Activated CD4-positive, CD25-positive, alpha-beta regulatory T cell treated with anti-CD3 and anti-CD28 coated beads, Interleukin-2, amount 50 U/mL, for 24 hours (primary cell): ENCODE measurements at regions not wholly inside any gene's neighbourhood (a gene's known extent, or its start where the extent isn't known, plus 50 kb on each side); places are given as distances from the start of the nearest gene placed in this dataset.
"Not testable (repeated sequence)": the region's sequence is repeated elsewhere in the genome, so short reads cannot be mapped to it uniquely, and the experiment has no call there.

Experiments used
- ATAC-seq, 2 donors: fragments of 150-1000 bp; cut with Tn5 transposase; one replicate each; pipeline ENCODE4 v1.10.0; 2021; ENCODE audit warnings: mild to moderate bottlenecking in 1 of 2, moderate library complexity in 1 of 2

DNA sequence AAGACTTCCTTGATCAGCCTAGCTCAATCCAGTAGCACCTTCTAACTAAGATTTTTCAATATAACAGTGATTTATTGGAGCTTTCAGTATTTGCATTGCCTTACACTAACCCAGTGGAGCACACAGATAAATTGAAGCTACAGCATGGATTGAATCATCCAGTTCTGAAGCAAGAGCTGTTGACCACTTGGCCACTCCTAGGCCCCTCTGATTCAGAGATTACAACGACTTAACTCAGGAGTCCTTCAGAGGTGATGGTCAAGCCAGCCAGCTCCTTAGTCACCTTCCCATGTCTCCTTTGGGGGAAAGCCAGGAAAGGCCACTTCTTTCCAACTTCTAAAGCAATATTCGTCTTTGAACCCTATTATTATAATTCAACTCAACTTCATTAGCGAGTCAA, 151.8 kb downstream of the TENT5C start:
- no peak for ATAC-seq

DNA sequence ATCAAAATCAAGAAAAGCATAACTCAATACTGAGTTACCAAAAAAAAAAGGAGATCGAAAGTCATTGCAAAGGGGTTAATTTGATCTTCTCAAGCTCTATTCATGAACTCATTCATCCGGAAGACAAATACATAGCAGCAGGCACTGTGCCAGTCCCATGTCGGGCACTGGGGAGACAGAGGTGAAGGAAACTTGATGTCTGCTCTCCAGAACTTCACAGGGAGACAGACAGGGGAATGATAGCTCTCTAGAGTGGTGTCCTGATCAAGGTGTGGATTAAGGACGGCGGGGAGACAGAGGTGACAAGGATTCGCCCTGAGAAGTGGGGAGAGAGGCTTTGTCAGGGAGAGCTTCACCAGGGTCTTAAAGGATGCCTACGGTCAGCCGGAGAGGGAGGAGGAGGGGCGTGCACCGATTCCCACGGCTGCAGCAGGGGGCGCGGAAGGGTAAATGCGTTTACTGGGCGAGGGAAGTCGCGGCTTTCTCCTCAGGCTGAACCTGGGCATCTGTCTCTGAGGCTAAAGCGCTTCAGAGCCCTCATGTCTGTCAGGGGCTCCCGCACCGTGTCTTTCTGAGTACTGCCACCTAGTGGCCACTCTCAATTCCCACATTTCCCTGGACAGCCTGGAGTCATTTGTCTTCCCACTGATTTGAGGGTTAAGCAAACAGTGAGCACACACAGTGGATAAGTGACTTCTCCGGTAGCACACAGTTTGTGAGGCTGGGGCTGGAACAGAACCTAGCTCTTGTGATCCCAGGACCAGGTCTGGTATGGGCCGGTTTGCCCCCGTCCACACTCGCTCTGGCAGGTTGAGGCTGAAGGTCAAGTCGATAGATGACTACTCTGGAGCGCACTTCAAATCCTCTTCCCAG, 152.8 kb downstream of the TENT5C start:
- ATAC-seq, result peak; percentile 83 to 89

DNA sequence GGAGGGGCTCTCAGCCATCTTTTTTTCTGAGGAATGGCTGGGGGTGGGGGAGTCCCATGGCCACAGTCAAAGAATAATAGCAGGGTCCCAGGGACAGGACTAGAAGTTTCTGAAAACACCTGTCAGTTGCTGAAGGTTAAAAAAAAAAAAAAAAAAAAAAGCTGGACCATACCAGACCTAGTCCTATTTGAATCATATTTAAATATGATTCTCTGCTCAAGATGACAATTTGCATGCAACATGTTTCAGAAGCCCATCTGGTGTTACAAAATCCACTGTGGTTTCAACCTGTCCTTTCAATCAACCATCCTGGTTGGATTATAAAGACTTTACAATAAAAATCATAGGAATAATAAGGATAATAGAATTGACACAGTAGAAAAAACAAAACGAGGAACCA, 153.7 kb downstream of the TENT5C start:
- no peak for ATAC-seq

DNA sequence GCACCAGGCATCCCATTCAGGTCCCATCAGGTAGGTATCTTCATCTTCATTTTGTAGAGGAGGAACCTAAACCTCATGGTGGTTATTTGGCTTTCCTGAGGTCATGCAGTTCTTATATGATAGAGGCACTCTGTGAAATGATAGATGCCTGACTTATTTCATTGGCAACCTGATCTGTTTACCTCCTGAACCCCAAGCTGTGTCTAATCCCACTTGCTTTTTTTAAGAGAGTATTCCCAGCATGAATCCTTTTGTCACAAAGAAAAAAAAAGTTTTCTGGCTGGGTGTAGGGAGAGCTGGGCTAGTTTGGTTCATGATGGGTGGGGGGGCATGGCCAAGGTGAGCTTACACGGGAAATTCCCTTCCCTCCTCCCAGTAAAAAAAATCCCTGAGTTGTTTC, 154.2 kb downstream of the TENT5C start:
- ATAC-seq, result no peak

DNA sequence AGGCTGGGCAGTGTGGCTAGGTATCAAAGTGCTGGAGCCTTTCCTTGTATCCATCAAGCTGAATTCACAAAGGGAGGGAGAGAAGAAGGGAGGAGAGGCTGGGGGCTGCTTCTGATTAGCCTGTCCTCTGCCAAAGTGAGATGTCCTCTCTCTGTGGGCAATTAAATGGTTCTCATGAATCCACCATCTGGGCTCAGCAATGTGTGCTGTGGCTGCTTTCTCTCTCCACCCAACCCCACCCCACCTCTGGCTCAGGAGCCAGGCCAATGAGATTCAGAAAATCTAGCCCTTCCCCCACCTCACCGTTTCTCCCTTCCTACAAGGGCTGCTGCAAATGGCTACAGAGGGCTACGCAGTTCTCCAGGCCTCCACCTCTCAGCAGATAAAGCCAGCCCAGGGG, 154.6 kb downstream of the TENT5C start:
- ATAC-seq, result no peak

DNA sequence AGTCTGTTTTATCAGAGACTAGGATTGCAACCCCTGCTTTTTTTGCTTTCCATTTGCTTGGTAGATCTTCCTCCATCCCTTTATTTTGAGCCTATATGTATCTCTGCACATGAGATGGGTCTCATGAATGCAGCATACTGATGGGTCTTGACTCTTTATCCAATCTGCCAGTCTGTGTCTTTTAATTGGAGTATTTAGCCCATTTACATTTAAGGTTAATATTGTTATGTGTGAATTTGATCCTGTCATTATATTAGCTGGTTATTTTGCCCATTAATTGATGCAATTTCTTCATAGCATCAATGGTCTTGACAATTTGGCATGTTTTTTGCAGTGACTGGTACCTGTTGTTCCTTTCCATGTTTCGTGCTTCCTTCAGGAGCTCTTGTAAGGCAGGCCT, 161.7 kb downstream of the GDAP2 start:
- ATAC-seq, result not testable (repeated sequence)

DNA sequence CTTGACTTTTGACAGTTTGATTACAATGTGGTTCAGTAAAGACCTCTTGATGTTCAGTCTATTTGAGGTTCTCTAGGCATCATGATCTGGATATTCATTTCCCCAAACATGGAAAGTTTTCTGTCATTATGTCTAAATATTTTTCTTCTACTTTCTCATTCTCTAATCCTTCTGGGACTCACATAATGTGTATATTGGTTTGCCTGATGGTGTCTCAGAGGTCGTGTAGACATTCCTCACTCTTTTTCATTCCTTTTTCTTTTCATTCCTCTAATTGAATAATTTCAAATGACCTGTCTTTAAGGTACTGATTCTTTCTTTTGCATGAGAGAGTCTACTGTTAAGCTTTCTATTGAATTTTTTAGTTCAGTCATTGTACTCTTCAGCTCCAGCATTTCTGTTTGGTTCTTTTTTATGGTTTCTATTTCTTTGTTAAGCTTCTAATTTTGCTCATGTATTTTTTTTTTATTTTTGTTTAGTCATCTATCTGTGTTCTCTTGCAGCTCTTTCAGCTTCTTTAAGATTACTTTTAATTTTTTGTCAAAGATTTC, 158.4 kb downstream of the GDAP2 start:
- no peak for ATAC-seq

DNA sequence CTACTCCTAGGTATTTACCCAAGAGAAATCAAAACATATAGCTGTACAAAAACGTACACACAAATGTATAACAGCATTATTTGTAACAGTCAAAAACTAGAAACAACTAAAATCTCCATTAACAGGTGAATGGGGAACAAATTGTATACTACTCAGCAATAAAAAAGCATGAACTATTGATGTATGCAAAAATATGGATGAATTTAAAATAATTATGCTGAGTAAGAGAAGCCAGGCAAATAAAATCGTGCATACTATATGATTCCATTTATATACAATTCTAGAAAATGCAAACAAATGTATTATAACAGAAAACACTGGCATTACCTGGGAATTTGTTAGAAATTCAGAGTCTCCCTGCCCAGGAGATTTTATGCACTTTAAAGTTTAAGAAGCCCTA, 150.1 kb downstream of the GDAP2 start:
- no peak for ATAC-seq

DNA sequence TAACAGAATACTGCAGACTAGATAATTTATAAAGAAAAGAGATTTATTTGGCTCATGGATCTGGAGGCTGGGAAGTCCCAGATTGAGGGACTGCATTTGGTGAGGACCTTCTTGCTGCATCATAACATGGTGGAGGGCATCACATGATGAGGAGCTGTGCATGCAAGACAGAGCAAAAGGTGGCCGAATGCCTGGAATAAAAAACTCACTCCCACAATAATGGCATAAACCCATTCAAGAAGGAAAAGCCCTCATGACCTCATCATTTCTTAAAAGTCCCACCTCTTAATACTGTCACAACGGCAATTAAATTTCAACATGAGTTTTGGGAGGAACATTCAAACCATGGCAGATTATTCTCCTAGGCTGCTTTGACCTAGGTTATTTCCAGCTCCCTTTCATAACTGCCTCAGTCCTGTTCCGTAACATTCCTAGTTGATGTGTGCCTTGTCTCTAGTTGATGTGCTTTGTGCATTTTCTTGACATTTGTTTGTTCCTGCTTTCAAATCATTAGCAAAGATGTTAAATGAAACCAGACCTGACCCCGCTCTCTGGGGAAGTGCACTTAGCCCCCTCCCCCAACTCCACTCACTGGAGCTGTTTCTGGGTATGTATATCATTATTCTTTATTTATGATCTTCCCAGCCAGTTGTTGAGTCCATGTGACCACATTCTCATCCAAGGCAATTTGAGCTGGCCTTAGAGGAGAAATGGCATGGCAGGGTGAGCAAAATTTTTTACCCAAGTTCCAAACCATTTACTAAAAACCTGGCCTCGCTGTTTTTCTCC, 148.5 kb downstream of the GDAP2 start:
- ATAC-seq, result no peak

DNA sequence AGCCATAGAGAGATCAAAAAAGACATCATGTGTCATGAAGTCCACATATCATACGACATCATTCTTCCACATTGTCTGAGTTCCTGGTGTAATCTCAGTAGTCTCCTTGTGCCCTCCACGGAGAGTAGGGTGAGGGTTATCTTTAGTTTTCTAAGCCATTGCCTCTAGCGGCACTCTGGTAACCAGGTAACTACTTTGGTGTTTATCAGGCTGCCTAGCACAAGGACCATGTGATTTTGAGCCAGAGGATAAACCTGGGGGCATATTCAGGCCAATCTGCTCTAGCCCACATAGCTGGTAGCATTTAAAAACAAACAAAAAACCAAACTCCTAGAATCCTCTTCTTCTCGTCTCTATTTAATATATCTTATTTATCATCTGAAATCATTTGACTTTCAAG, 147.4 kb downstream of the GDAP2 start:
- ATAC-seq, result no peak

DNA sequence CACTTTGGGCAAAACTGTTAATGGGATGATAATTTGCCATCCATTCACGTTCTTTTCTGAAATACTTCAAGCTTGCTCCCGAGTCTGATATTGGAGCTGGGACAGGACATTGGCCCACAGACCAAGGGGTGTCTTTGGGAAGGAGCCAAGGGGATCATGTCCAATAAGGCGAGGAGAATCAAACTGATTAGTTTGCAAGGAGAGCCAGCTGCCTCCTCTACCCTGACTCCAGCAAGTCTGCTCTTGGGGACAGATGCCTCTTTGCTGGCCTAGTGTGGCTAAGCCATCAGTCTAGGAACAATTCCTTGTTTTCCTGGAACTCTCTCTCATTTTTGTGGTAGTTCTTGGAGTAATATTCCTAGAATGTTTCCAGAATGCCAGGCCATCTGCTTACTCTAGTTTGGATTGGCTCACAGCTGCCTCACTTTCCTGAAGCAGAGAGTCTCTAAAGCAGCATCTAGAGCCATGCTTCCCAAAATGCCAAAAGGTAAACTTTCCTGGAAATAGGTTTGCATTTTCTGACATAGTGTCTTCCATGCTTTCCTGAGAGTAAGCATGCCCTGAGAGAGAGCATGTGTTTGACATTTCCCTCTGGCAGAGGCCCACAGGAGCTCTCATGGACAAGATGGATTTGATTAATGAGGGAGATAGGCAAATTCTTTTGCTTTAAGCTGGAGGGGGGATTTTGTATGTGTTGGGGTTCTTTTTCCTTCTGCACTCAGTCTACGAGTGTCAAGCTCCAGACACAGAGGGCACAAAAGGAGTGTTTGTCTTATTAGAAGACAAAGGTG, 145.6 kb downstream of the GDAP2 start:
- ATAC-seq, result no peak

DNA sequence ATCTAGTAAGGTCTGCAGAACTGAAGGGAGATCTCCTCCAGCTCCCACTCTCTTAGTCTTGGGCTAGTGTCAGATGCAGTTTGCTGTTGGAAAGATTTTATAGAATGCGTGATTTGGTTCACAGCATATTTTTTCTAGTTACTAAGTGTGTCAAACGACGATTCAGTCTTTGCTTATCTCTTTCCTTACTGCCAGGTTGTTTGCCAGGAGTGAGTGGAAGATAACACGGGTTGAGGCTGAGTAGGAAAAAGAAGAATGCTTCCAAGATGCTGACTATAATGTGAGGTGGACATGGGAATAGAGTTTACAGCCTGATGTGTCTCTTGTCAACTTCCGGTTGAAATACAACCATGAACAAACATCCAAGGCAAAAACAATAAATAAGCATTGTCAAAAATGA, 141.4 kb downstream of the GDAP2 start:
- ATAC-seq, result no peak

DNA sequence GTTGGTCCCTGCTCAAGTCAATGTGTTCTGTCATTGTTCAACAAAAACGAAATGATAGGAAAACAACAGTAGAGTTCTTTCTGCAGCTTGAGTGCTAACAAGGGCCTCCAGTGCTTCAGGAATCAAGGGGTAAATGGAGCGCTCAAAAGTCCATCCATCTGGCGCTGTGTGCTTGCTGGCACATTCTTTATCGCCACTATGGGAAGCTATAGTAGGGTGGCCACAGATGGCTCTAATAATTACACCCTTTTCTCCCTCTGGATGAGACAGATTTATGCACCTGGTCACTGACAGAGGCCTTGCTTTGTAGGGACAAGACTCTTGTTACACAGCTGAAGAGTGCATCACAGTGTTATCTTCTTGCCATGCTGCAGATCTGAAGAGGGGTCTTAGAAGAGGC, 136.0 kb downstream of the GDAP2 start:
- ATAC-seq, result no peak

DNA sequence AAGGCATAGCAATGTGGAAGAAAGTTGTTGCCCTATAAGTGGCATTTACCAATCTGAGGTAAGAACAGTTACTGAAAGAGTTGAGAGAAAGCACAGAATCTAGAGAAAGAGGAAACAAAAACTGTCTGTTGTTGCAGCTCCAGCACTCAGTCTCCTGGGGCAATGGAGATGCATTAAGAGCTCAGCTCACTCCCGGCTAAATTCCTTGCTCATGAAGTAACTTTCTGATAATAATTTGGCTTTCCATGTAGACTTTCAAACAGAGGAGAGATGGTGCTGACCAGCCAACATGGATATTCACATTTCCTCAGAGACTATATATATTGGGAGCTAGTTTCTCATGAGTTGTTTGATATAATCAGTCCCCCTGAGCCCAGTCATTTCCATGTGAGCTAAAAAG, 135.3 kb downstream of the GDAP2 start:
- no peak for ATAC-seq

DNA sequence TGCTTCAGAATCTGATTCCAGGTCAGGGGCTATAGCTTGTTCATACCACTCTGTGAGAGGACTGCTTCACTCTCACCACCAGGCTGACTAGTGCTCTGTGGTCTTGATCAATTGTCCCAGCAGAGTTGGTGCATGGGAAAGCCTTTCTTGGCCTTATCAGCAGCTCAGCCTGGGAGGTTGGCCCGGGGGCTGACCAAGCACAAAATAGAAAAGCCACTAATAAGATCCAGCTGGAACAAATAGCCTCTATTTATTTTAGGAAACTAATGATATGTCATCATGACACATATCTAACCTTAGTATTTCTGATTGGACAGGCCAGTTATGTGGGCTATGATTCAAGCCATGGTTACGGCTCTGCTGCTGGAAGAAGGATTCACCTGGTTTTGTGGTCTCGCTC, 134.2 kb downstream of the GDAP2 start:
- no peak for ATAC-seq

DNA sequence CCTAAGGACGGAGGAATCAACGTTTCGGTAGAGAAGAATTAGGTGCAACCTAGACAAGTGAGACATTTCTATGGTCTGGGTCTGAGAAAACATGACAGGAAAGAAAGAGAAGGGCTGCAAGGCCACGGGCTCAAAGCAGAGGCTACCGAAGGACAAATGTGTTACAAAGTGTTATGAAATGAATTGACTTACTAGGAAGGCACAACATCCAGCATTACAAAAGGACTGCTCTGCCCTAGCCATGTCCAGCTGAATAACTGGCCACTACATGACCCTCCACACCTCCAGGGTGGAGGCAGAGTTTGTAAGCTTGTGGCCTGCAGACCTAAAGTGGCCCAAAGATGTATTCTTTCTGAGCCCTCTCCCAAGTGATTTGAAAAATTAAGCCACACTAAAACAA, 133.6 kb downstream of the GDAP2 start:
- no peak for ATAC-seq

DNA sequence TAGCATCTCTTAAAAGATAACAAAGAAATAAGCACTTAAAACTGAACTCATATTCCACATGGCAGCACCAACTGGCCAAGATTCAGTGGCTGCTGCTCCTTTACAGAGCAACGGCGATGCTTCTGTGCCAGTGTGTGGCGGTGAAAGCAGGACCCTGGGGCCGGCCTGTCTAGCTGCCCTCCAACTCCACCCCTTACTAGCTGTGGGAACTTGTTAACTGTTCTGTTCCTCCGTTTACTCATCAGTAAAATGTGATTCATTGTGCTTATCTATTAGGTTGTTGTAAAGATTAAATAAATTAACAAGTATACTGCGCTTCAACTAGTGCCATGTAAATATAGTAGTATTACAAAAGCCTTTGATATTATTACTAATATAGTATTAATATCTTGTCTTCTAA, 133.2 kb downstream of the GDAP2 start:
- ATAC-seq, result no peak

DNA sequence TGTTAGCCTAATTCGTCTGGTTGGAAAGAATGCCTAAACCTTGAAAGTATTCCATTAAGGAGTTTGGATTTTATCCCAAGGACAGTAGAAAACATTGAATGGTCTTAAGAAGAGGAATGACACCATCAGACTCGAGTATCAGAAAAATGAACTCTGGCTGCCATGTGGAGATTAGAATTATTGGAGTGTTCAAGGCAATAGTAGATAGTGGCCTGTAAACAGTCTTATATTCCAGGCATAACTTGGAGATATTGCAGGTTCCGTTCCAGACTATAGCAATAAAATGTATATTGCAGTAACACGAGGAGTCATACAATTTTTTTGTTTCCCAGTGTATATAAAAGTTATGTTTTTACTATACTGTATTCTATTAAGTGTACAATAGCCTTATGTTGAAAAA, 130.9 kb downstream of the GDAP2 start:
- ATAC-seq, result no peak

DNA sequence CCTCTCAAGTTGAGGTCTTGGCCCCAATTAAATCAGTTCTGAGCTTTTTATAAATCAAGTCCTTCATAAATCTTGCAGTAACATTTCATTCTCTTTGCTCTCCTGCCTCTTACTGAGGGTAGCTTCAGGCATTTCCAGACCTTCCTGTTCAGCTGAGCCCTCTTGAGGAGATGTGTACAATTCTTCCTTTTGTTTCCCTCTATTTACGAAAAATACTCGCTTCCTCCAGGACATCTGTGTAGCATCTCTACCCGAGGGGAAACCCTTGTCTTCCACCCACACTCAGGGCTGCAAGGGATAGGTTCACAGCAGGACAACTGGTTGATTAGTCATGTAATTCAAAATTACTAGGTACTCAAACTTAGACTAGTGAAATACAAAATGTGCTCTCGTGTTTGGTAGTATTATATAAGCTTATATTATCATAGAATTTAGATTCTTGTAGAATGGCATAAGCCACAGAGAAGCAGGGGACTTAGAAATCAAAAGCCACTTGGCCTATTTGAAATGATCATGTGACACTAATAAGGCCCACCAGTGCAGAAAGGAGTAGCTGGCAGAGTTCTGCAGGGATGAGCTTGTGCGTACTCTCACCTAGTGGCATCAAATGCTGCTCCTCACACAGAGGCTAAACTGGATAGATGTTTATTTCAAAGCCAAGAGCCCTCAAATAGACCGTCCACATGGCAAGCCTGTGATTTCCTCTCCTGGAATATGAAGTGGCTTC, 126.7 kb downstream of the GDAP2 start:
- no peak for ATAC-seq

DNA sequence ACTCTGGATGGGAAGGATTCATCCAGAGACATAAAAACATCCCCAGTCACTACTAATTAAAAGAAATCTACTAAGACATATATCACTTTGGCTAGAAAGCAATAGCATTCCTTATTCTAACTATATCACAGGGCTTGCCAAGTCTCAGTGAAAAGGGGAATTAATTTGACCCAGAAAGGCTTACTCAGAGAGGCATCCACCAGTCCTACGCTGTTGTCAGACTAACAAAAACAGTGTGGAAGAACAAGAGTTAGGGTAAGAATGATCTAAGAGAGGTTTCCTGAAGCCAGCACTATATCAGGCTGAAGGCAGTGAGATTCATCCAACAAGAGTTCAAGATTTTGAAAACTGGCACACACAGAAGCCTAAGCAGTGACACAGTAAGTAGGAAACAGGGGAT, 126.1 kb downstream of the GDAP2 start:
- ATAC-seq, result no peak

DNA sequence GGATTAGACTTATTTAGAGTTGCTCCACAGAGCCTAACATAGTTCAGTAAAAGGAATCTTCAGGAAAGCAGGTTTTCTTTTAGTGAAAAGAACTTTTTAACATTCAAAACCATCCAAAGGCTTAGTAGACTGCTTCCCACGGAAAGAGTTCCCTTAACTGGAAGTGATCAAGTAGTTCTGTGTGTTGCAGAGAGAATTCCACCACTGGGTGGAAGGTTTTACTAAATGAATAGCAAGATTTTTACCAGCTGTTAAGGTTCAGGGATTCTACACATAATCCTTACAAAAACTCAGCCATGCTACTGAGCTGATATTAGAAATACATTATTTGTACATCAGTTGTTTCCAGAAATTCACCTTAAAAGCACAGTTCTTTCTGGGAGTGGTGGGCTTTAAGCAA, 119.7 kb downstream of the GDAP2 start:
- ATAC-seq, result no peak

DNA sequence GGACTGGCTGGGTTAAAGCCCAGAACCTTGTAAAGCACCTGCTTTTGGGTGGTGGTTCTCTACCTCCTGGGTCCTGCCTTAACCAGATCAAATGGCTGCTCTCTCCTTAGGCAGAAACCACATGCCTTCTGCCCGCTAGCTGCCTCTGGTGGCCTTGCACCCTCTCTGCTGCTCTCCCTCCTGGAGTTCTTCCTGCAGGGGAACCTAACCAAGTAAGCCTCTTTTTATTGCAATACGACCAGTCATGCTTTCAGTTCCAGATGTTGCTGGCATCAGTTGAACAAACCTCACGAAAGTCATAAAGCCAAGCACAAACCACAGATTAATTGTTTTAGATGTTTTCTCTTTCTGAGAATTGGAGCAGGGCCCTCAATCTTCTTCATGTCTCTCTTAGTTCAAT, 118.9 kb downstream of the GDAP2 start:
- ATAC-seq, result peak in 1 of 2 donors; percentile 17
